WERI-Rb-1 (cell line): ENCODE measurements at regions not wholly inside any gene's neighbourhood (a gene's known extent, or its start where the extent isn't known, plus 50 kb on each side); places are given as distances from the start of the nearest gene placed in this dataset.

Experiments
- DNase-seq: peaks from one replicate; pipeline ENCODE4 v3.0.0-alpha.2; 2020
- H3K27ac ChIP-seq: fragments of 250-450 bp; sonication (Bioruptor Pico); 2 replicates; pipeline ENCODE4 v1.5.1; 2020; ENCODE audit warnings: mild to moderate bottlenecking, moderate library complexity
- H3K27me3 ChIP-seq: fragments of 250-450 bp; sonication (Bioruptor Pico); 2 replicates; pipeline ENCODE4 v1.5.1; 2021; ENCODE audit warnings: mild to moderate bottlenecking, low read depth, moderate library complexity; ENCODE audit not compliant: insufficient read depth, severe bottlenecking
- H3K36me3 ChIP-seq: fragments of 250-450 bp; sonication (Bioruptor Pico); 2 replicates; pipeline ENCODE4 v1.5.1; 2020; ENCODE audit warnings: mild to moderate bottlenecking, moderate library complexity
- H3K4me3 ChIP-seq: 2 replicates; pipeline ENCODE4 v1.5.1; 2011; ENCODE audit warnings: low read depth, mild to moderate bottlenecking, control low read depth, low read length
- H3K9me3 ChIP-seq: fragments of 250-450 bp; sonication (Bioruptor Pico); 2 replicates; pipeline ENCODE4 v1.5.1; 2021; ENCODE audit warnings: mild to moderate bottlenecking, moderate library complexity; ENCODE audit not compliant: severe bottlenecking
- TF ChIP-seq, protein P1 (sequence below): IDR thresholded peaks from 2 replicates; pipeline ENCODE4 v1.5.1; 2011; ENCODE audit warnings: low read depth, mild to moderate bottlenecking, control low read depth, inconsistent platforms, low read length

DNA sequence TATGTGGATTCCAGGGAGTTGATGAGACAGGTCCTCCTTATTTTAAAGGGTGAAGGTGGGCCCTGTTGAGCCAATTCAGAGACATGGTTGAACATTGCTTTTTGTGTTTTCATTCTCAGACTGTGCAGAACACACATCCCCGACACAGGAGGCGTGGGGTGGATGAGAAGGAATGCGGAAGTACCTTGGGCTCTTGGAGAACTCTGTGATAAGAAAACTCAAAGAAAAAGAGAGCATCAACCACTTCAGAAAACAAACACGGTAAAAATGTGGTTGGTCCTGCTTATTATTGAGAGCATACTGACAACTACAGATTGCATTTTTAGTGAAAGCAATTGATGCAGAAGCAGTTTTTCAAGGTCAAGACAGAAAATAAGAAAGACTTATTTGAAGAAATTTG, 659.8 kb downstream of the IRX1 start:
- no peaks in the 10 kb centered on the region for H3K9me3 ChIP-seq
- no peak for DNase-seq
- TF ChIP-seq, protein P1, sequence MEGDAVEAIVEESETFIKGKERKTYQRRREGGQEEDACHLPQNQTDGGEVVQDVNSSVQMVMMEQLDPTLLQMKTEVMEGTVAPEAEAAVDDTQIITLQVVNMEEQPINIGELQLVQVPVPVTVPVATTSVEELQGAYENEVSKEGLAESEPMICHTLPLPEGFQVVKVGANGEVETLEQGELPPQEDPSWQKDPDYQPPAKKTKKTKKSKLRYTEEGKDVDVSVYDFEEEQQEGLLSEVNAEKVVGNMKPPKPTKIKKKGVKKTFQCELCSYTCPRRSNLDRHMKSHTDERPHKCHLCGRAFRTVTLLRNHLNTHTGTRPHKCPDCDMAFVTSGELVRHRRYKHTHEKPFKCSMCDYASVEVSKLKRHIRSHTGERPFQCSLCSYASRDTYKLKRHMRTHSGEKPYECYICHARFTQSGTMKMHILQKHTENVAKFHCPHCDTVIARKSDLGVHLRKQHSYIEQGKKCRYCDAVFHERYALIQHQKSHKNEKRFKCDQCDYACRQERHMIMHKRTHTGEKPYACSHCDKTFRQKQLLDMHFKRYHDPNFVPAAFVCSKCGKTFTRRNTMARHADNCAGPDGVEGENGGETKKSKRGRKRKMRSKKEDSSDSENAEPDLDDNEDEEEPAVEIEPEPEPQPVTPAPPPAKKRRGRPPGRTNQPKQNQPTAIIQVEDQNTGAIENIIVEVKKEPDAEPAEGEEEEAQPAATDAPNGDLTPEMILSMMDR: no peak

DNA sequence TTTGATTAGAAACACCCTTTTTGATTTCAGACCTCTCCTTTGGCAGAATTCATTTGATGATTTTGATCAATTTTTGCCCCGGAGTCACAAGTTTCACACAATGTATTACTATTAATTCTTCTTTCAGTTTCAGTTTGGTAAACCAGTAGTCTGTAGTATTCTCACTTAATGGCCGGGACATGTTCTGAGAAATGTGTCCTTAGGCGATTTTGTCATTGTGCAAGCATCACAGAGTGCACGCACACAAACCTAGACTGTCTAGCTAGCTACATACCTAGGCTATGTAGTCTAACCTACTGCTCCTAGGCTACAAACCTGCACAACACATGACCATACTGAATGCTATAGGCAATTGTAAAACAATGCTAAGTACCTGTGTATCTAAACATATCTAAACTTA, 662.5 kb downstream of the IRX1 start:
- Histone ChIP-seq H3K4me3 (no peak overlapping the region), H3K27ac (no peak overlapping the region), H3K9me3 (peaks cover 10% of the 10 kb centered on the region), H3K36me3 (no peaks in the 10 kb centered on the region), H3K27me3 (no peaks in the 10 kb centered on the region)
- DNase-seq: no peak
- TF ChIP-seq, protein P1: no peak

More for the DNA sequence above, 659.8 kb downstream of the IRX1 start:
- Histone ChIP-seq H3K36me3 (no peaks in the 10 kb centered on the region), H3K4me3 (no peak overlapping the region), H3K27ac (no peak overlapping the region), H3K27me3 (no peaks in the 10 kb centered on the region)

DNA sequence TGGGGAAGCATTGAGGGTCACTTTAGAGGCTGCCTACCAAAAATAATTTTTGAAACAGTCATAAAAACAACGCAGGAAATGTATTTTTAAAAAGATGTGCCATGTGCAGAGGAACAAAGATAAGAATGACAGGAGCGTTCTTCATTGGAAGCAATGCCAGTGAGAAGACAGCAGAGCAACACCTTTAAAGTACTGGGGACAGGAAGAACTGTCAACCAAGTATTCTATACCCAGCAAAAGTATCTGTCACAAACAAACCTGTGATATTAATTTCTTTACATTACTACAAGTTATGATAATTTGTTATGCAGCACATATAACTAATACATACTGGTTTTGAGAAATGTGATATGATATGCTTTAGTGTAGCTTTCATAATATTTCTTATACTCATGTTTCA, 675.6 kb downstream of the IRX1 start:
- no peak for DNase-seq
- H3K27ac ChIP-seq: no peak overlapping the region
- TF ChIP-seq, protein P1: no peak
- no peak overlapping the region for H3K4me3 ChIP-seq
- peaks cover 35% of the 10 kb centered on the region for H3K9me3 ChIP-seq
- no peaks in the 10 kb centered on the region for H3K27me3 ChIP-seq
- no peaks in the 10 kb centered on the region for H3K36me3 ChIP-seq

DNA sequence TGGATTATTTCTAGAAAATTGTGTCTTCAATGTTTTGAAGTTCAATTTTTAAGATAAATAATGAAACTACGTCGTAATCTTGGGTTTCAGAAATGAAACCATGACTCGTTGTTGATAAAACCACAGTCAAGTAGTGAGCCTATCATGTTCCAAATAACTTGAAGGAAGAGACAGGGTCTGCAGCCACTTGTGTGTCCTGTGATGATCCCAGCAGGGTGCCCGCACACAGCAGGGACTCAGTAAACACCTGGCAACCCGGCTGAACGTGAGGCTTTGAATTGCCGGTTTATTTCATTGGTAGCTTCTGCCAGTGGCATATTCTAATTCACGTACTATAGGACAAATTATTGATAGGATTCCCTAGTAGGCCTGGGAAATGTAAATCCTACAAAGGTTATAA, 679.6 kb downstream of the IRX1 start:
- H3K27ac ChIP-seq: no peak overlapping the region
- H3K9me3 ChIP-seq: peaks cover 20% of the 10 kb centered on the region
- DNase-seq: no peak

DNA sequence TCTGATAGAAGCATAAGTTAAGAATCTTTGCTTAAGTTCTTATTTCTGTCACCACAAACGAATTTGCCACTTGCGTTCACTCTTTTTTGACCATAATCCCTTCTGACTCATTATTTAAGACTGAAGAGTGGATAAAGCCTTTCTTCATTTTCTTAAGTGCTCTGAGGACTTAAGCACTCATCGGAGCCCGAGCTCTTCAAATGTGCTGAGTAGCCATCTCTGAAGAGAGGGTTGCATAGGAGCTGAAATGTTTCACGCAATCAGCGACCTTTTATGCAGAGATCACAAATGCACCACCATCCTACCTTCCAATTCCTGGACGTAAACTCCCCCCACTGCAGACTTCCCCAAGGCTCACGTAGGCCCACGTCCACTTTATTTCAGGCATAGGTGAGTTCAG, 699.2 kb downstream of the IRX1 start:
- Histone ChIP-seq H3K36me3 (no peaks in the 10 kb centered on the region), H3K27me3 (no peaks in the 10 kb centered on the region), H3K27ac (peak overlapping the region; percentile 75), H3K9me3 (peaks cover 4% of the 10 kb centered on the region), H3K4me3 (peak overlapping the region; percentile 12)
- peak; percentile 79 for DNase-seq
- TF ChIP-seq, protein P1: no peak

More for the DNA sequence above, 679.6 kb downstream of the IRX1 start:
- Histone ChIP-seq H3K4me3 (no peak overlapping the region), H3K36me3 (no peaks in the 10 kb centered on the region), H3K27me3 (no peaks in the 10 kb centered on the region)
- TF ChIP-seq, protein P1: no peak

DNA sequence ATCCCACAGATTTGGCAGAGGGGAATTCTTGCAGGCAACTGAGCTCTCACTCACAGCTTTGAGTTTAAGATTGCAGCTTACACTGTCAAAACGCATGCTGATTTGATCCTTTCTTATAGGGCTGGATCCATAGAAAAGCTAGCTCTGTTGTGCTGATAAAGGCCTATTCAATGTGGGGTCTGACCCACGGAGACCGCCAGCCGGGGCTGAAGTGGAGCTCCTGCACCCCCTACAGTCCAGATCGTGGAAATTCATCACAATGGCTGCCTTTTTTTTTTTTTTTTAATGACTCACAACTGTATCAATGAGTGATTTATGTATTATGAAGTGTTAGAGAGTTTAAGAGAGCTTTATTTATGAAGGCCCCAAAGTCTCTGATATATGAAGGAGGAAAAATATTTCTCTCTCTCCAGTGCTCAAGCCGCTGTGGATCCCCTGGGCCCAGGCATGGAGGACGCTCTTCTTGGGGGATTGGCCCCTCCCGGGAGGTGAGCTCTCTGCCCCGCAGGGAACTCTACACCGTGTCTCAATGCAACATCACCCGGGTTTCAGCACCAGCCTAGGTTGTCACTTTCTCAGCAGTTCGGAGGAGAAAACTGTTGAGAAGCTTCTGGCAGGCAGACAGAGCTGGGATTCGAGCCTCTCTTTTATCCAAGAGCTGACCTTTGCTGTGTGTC, 700.2 kb downstream of the IRX1 start:
- Histone ChIP-seq H3K36me3 (no peaks in the 10 kb centered on the region), H3K9me3 (peaks cover 4% of the 10 kb centered on the region), H3K27me3 (no peaks in the 10 kb centered on the region), H3K4me3 (peak overlapping the region; percentile 12), H3K27ac (peak overlapping the region; percentile 75)
- DNase-seq: peak; percentile 79
- TF ChIP-seq, protein P1: peak; percentile 86
